GM12873 (cell line): ENCODE measurements at regions not wholly inside any gene's neighbourhood (a gene's known extent, or its start where the extent isn't known, plus 50 kb on each side); places are given as distances from the start of the nearest gene placed in this dataset.

Experiments used
- TF ChIP-seq, protein P1 (sequence below): IDR thresholded peaks from 2 replicates; pipeline ENCODE4 v1.5.1; 2012; ENCODE audit warnings: low read depth, mild to moderate bottlenecking, moderate library complexity, low read length, control low read depth; ENCODE audit not compliant: insufficient read depth; ENCODE audit errors: missing control alignments

DNA sequence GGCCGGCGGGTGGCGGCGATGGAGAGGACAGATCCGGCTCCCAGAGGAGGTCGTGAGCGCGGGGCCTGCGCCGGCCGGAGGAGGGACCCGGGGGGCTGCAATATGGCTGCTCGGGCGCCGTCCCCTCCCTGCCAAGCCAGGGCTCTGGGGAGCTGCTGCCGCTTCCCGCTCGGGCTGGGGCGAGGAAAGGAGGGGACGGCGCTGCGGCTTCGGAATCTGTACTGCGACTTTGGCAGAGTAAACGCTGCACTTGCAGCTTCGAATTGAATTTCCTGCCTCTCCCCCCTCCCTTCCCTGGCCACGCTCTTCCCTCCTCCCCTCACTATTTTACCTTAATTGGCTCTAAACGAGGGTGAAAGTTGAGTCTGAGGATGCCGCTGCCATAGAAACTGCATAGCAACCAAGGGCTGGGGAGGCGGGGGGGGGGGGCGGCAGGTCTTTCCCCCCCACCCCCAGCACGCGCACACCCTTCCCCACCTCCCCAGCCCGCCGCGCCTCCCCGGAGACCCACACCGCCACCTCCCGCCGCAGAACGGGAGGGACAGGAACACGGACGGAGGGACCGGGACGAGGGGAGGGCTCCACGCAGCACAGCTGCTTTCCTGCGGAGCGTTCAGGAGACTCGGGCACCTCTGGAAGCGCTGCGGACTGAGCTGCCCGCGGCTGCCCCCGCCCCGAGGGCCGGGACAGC, 93.9 kb downstream of the RNASET2 start:
- TF ChIP-seq, protein P1, sequence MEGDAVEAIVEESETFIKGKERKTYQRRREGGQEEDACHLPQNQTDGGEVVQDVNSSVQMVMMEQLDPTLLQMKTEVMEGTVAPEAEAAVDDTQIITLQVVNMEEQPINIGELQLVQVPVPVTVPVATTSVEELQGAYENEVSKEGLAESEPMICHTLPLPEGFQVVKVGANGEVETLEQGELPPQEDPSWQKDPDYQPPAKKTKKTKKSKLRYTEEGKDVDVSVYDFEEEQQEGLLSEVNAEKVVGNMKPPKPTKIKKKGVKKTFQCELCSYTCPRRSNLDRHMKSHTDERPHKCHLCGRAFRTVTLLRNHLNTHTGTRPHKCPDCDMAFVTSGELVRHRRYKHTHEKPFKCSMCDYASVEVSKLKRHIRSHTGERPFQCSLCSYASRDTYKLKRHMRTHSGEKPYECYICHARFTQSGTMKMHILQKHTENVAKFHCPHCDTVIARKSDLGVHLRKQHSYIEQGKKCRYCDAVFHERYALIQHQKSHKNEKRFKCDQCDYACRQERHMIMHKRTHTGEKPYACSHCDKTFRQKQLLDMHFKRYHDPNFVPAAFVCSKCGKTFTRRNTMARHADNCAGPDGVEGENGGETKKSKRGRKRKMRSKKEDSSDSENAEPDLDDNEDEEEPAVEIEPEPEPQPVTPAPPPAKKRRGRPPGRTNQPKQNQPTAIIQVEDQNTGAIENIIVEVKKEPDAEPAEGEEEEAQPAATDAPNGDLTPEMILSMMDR, result peak; percentile 24

DNA sequence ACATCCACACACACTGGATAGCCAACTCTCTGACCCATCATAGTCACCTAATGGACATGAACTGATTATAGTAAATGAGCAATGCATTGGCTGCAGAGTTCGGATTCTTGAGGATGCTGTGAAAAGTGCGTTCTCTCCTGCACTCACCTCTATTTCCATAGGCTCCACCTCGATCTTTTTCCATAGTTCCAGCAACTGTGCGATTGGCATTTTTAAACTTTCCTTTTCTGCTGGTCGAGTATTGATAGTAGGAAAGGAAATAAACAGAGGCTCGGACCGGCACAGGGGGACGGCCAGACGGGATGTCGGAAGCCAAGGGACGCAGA, 94.4 kb downstream of the RNASET2 start:
- TF ChIP-seq, protein P1, result no peak

DNA sequence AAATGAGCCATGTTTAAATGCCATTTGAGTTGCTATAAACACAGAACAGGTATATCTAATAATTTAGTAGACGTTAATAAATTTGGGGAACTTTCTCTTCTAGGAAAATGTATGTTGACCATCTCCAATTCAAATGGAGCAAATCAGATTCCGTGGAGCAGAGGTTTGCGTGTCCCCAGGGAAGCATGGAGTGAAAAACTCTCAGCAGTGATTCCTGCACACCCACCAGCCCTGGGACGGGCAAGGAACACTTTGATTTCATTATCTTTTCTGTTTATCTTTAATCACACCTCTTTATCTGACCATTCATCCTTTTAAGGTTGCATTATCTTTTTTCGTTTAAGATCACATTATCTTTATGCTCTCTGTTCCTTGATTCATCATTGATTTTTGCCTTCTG, 95.0 kb downstream of the RNASET2 start:
- TF ChIP-seq, protein P1, result no peak

DNA sequence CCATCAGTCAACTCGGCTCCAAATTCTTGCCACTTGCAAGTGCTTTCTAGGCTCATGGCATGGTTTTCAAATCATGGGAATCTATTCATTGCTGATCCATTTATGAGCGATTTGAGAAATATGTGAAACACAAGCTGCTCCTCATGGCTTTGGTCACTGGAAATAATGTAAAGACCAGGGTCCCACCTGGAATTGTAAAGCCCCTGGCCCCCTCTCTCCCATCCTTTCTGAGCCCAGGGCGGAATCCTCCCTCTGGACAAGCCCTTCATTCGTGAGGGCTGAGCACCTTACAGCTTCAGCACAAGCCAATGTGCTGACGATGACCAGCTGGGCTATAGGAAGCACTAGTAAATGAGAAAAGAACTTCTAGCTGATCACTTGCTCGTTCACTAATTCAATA, 96.0 kb downstream of the RNASET2 start:
- TF ChIP-seq, protein P1, result no peak

DNA sequence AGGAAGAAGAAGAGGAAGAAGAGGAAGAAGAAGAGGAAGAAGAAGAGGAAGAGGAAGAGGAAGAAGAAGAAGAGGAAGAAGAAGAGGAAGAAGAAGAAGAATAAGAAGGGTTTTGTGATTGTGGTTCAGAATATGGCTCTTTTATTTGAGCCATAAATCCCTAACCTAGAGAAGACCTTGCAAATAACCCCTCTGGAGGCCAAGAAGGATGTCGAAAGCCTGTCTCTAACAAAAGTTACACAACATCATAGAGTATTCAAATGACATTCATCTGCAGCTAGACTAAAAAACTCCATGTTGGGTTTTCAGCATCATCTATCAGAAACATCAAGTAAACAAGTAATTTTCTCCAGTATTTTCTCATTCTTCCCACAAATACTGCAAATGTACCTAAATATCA, 100.9 kb downstream of the RNASET2 start:
- TF ChIP-seq, protein P1, result no peak

DNA sequence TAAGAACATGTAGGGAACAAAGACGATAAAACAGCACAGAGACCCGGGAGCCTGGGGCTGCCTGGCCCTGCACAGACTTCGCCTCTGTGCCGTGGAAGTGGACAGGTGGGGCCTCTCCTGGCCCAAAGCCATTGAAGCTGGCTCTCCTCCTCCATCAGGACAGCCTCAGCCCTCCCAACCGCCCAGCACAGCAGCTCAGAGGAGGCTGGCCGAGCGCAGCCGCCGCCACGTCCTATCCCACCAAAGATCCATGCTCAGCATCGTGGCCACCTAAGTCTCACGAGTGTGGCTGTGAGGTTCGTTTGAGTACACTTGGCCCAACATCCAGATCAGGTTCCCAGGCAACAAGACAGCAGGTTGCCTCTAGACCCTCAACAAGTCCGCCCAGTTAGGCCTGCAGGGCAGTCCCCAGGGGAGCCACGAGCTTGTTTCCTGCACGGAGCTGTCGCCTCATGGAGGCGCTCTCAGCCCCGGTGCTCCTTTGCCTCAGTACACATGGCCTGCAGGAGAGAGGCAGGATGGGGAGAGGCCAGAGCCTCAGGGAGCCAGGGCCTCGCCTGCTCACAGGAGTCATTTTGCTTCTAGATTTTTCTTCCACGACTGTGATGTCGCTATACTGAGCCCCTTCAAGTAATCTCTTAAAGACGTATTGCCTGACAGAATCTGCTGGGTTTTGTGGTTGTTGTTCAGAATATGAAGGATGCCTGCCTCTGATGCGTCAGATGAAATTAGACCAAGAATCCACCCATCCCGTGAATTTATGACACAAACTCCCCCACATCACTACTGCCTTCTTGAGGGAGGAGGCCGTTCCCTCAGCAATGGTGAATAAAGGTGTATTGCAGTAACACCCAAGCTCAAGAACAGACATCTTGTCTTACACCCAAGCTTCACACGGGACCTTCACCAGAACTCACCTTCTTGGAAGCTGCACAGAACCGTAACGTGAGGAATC, 102.7 kb downstream of the RNASET2 start:
- TF ChIP-seq, protein P1, result no peak

DNA sequence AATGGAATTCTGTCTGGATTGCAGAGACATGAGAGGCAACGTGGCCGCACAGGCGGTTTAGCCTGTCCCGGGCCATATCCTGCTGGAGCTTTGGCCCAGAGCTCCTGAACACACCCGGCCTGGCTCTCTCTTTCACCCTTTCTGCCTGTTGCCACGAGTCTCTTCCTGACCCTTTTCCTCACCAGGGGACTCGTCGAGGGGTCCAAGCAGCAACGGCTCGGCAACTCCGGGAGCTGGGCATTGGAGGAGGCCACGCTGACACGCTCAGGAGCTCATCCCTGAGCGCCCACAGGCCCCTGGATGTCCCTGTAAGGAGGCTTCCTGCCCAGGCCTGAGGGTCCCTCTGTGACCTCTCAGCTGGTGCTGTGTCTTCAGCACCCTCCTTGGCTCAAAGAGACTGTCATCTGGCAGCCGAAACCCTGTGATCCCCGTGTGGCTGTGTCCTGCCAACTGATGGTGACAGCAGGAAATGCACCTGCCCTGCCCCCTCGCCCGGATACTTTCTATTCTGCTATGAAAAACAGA, 103.8 kb downstream of the RNASET2 start:
- TF ChIP-seq, protein P1, result peak; percentile 24
